ENCODE measurements at regions not wholly inside any gene's neighbourhood (a gene's known extent, or its start where the extent isn't known, plus 50 kb on each side); places are given as distances from the start of the nearest gene placed in this dataset.

GRCh38 chr4:156322592-156322991 lies 368.9 kb upstream of the CTSO start:
- intact Hi-C loops (cut with DNase I), result no loop called here
- DNase-seq, result no peak
- no peaks in the 10 kb centered on the region for H3K27me3 ChIP-seq (ENCODE audit: insufficient read depth in 3 of 3, low read length in 2 of 3)

GRCh38 chr4:156321203-156321602 lies 367.5 kb upstream of the CTSO start:
- DNase-seq, result no peak
- Histone ChIP-seq H3K27ac (no peak overlapping the region), H3K4me3 (no peak overlapping the region), H3K36me3 (ENCODE audit: insufficient read depth in 1 of 2, low read depth in 1 of 2) (no peaks in the 10 kb centered on the region), H3K9me3 (peaks cover 6% of the 10 kb centered on the region), H3K4me1 (no peaks in the 10 kb centered on the region), H3K27me3 (ENCODE audit: insufficient read depth in 3 of 3, low read length in 2 of 3) (no peaks in the 10 kb centered on the region)
- TF ChIP-seq CTCF (IDR thresholded peaks at IDR 0.05), result no peak
- 73 to 84% (median 75%) methylated on average over 2 of the region's 2 CpGs for whole genome bisulfite sequencing, 3 donors
- no peak for ATAC-seq
- intact Hi-C loops (cut with DNase I), result no loop called here

More at GRCh38 chr4:156322592-156322991, 368.9 kb upstream of the CTSO start:
- Histone ChIP-seq H3K4me1 (no peaks in the 10 kb centered on the region), H3K4me3 (no peak overlapping the region), H3K9me3 (no peaks in the 10 kb centered on the region), H3K36me3 (ENCODE audit: insufficient read depth in 1 of 2, low read depth in 1 of 2) (no peaks in the 10 kb centered on the region), H3K27ac (no peak overlapping the region)
- no peak for TF ChIP-seq CTCF (IDR thresholded peaks at IDR 0.05)
- no peak for ATAC-seq

GRCh38 chr4:156313497-156313896 lies 359.8 kb upstream of the CTSO start:
- Histone ChIP-seq H3K4me1 (no peaks in the 10 kb centered on the region), H3K27ac (no peak overlapping the region), H3K36me3 (ENCODE audit: insufficient read depth in 1 of 2, low read depth in 1 of 2) (no peaks in the 10 kb centered on the region), H3K4me3 (no peak overlapping the region), H3K9me3 (peaks cover 6% of the 10 kb centered on the region), H3K27me3 (ENCODE audit: insufficient read depth in 3 of 3, low read length in 2 of 3) (no peaks in the 10 kb centered on the region)
- intact Hi-C loops (cut with DNase I), result no loop called here
- ATAC-seq (no peak), DNase-seq (no peak)
- TF ChIP-seq CTCF (IDR thresholded peaks at IDR 0.05), result no peak
- WGBS, 3 donors, result 10 to 20% (median 12%) methylated on average over 2 of the region's 2 CpGs

GRCh38 chr4:156312261-156312847 lies 358.7 kb upstream of the CTSO start:
- WGBS, 3 donors, result 78 to 84% (median 81%) methylated on average over 3 of the region's 3 CpGs
- TF ChIP-seq CTCF (IDR thresholded peaks at IDR 0.05), result no peak
- no peaks in the 10 kb centered on the region for H3K27me3 ChIP-seq (ENCODE audit: insufficient read depth in 3 of 3, low read length in 2 of 3)
- no peak overlapping the region for H3K4me3 ChIP-seq
- no peak for DNase-seq
- peaks cover 4% of the 10 kb centered on the region for H3K9me3 ChIP-seq
- no peaks in the 10 kb centered on the region for H3K4me1 ChIP-seq
- no peak for ATAC-seq
- intact Hi-C loops (cut with DNase I), result no loop called here
- no peaks in the 10 kb centered on the region for H3K36me3 ChIP-seq (ENCODE audit: insufficient read depth in 1 of 2, low read depth in 1 of 2)
- no peak overlapping the region for H3K27ac ChIP-seq

- Histone ChIP-seq H3K27me3 (ENCODE audit: insufficient read depth in 3 of 3, low read length in 2 of 3) (no peaks in the 10 kb centered on the region), H3K36me3 (ENCODE audit: insufficient read depth in 1 of 2, low read depth in 1 of 2) (no peaks in the 10 kb centered on the region), H3K9me3 (no peaks in the 10 kb centered on the region), H3K27ac (no peak overlapping the region), H3K4me1 (no peaks in the 10 kb centered on the region), H3K4me3 (no peak overlapping the region)
- intact Hi-C loops (cut with DNase I), result no loop called here
- TF ChIP-seq CTCF (IDR thresholded peaks at IDR 0.05), result no peak
- DNase-seq (no peak), ATAC-seq (no peak)
These were observed 355.4 kb upstream of the CTSO start for GRCh38 chr4:156309031-156309430.
